ENCODE measurements at regions not wholly inside any gene's neighbourhood (a gene's known extent, or its start where the extent isn't known, plus 50 kb on each side); places are given as distances from the start of the nearest gene placed in this dataset.
"Not testable (repeated sequence)": the region's sequence is repeated elsewhere in the genome, so short reads cannot be mapped to it uniquely, and the experiment has no call there.

DNA sequence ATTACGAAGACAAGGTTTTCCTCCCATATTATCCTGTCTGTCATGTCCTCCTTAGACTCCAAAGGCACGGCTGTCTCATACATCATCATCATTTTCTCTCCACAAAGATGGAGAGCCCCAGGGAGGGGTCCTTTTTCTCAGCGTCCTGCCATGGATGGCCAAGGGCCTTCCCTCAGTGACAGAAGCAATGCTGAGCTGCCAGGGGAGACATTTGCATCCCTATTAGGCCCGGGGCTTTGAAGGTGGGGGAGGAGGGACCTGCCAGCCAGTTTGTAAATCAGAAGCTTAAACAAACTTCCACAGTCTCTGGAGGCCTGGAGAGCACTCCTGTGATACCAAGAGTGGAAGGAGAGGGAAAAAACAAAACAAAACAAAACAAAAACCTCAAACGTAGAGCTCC lies 112.4 kb upstream of the ADO start:
- H3K27me3 ChIP-seq, result no peaks in the 10 kb centered on the region
- DNase-seq, result no peak
- intact Hi-C loops (cut with DNase I; ENCODE audit: low total_unique reads), result no loop called here
- H3K9me3 ChIP-seq, result no peaks in the 10 kb centered on the region
- H3K4me1 ChIP-seq, result no peaks in the 10 kb centered on the region
- H3K4me3 ChIP-seq, result no peak overlapping the region
- TF ChIP-seq, protein P1, sequence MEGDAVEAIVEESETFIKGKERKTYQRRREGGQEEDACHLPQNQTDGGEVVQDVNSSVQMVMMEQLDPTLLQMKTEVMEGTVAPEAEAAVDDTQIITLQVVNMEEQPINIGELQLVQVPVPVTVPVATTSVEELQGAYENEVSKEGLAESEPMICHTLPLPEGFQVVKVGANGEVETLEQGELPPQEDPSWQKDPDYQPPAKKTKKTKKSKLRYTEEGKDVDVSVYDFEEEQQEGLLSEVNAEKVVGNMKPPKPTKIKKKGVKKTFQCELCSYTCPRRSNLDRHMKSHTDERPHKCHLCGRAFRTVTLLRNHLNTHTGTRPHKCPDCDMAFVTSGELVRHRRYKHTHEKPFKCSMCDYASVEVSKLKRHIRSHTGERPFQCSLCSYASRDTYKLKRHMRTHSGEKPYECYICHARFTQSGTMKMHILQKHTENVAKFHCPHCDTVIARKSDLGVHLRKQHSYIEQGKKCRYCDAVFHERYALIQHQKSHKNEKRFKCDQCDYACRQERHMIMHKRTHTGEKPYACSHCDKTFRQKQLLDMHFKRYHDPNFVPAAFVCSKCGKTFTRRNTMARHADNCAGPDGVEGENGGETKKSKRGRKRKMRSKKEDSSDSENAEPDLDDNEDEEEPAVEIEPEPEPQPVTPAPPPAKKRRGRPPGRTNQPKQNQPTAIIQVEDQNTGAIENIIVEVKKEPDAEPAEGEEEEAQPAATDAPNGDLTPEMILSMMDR (IDR thresholded peaks at IDR 0.05), result no peak
- TF ChIP-seq POLR2A (IDR thresholded peaks at IDR 0.05), result no peak
- H3K36me3 ChIP-seq, result no peaks in the 10 kb centered on the region
- H3K27ac ChIP-seq, result no peak overlapping the region

DNA sequence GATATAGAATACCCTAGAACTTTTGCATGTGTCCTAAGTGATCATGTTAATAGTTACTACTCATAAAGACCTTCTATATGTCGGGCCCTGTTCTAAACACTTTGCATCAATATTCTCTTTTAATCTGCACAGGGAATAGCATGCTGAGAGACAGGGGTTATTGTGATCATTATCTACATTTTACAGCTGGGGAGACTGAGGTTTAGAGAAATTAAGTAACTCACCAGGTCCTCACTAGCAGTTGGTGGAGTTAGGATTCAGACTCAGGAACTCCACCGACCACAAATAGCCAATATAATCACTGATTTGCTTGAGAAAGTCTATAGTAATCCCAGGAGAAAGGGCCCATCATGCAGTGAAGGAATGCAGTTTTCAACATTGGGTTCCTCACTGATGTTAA lies 111.2 kb upstream of the ADO start:
- Histone ChIP-seq H3K36me3 (no peaks in the 10 kb centered on the region), H3K4me1 (no peaks in the 10 kb centered on the region), H3K9me3 (no peaks in the 10 kb centered on the region), H3K27ac (no peak overlapping the region), H3K27me3 (no peaks in the 10 kb centered on the region), H3K4me3 (no peak overlapping the region)
- intact Hi-C loops (cut with DNase I; ENCODE audit: low total_unique reads), result no loop called here
- no peak for TF ChIP-seq POLR2A (IDR thresholded peaks at IDR 0.05)
- TF ChIP-seq, protein P1 (IDR thresholded peaks at IDR 0.05), result no peak
- no peak for DNase-seq

DNA sequence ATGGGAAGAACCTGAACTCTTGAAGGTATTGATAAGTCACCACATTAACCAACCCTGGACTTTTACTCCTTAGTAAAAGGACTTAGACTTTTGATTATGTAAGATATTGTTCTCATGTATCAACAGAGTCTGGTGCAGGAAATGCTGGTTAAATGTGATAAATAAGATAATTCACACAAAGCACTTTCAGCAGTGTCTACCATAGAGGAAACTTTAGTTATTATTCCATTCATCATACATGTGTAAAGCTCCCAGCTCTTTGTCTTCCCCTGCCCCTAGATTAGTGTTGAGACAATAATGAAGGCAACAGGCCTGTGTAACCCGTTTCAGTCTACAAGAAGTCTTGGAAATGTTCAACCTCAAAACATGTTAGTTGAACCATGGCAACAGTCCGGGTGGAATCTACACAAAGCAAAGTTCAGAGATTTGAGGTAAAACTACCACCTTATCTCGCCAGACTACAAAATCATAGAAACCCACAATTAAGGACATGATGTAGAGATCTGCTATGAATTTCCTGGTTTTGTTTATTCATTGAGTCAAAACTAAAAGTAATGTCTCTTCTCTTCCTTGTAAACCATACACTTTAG lies 109.9 kb upstream of the ADO start:
- Histone ChIP-seq H3K4me1 (no peaks in the 10 kb centered on the region), H3K9me3 (peaks cover 0 to 7% of the 10 kb centered on the region in 2 donors), H3K4me3 (no peak overlapping the region), H3K36me3 (no peaks in the 10 kb centered on the region), H3K27me3 (no peaks in the 10 kb centered on the region), H3K27ac (no peak overlapping the region)
- intact Hi-C loops (cut with DNase I; ENCODE audit: low total_unique reads), result no loop called here
- TF ChIP-seq POLR2A (IDR thresholded peaks at IDR 0.05), result no peak
- TF ChIP-seq, protein P1 (IDR thresholded peaks at IDR 0.05), result no peak
- no peak for DNase-seq

DNA sequence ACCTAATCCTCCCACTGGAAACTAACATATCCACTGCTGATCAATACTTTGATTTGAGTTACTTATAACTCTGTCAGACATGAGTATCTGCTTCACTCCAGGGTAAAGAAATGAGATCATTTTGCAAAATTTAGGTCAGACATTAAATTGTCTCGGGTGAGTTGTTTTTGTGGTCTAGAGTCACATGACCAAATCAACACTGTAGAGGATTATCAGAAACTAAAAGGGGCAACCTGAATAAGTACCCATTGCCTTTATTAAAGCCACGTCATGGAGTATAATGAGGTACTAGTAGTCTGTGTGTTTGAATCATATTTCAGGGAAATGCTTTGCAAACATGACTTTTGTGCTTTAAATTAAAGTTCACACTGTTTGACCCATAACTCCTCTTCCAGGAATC lies 107.7 kb upstream of the ADO start:
- TF ChIP-seq POLR2A (IDR thresholded peaks at IDR 0.05), result no peak
- TF ChIP-seq, protein P1 (IDR thresholded peaks at IDR 0.05), result no peak
- no peak for DNase-seq
- Histone ChIP-seq H3K36me3 (no peaks in the 10 kb centered on the region), H3K4me1 (no peaks in the 10 kb centered on the region), H3K27me3 (no peaks in the 10 kb centered on the region), H3K4me3 (no peak overlapping the region), H3K27ac (no peak overlapping the region), H3K9me3 (peaks cover 0 to 7% of the 10 kb centered on the region in 2 donors)
- intact Hi-C loops (cut with DNase I; ENCODE audit: low total_unique reads), result no loop called here

DNA sequence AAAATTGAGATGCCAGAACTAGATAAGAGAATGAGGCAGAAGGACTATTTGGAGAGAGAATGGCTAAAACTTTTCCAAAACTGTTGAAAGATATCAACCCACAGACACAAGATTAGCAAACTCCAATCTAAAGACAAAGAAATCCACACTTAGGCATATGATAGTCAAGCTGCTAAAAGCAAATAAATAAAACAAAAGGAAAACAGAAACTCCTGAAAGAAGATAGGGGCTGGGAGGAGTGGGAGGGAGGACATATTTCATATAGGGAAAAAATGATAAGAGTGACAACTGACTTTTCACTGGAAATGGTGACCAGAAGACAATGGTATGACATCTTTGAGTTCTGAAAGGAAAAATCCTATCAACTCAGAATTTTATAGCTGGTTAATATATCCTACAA lies 105.4 kb upstream of the ADO start:
- no peak overlapping the region for H3K27ac ChIP-seq

DNA sequence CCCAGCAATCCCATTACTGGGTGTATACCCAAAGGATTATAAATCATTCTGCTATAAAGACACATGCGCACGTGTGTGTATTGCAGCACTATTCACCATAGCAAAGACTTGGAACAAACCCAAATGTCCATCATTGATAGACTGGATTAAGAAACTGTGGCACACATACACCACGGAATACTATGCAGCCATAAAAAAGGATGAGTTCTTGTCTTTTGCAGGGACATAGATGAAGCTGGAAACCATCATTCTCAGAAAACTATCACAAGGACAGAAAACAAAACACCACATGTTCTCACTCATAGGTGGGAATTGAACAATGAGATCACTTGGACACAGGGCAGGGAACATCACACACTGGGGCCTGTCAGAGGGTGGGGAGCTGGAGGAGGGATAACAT lies 100.4 kb upstream of the ADO start:
- H3K27ac ChIP-seq; H3K9me3 ChIP-seq; H3K27me3 ChIP-seq; H3K4me1 ChIP-seq; H3K4me3 ChIP-seq; intact Hi-C loops (cut with DNase I; ENCODE audit: low total_unique reads); DNase-seq; H3K36me3 ChIP-seq: not testable (repeated sequence)

More for the DNA sequence above, 105.4 kb upstream of the ADO start:
- Histone ChIP-seq H3K4me1 (no peaks in the 10 kb centered on the region), H3K9me3 (peaks cover 0 to 7% of the 10 kb centered on the region in 2 donors), H3K4me3 (no peak overlapping the region), H3K27me3 (no peaks in the 10 kb centered on the region), H3K36me3 (no peaks in the 10 kb centered on the region)
- DNase-seq, result no peak
- TF ChIP-seq POLR2A (IDR thresholded peaks at IDR 0.05), result no peak
- TF ChIP-seq, protein P1 (IDR thresholded peaks at IDR 0.05), result no peak
- intact Hi-C loops (cut with DNase I; ENCODE audit: low total_unique reads), result no loop called here
